ENCODE measurements at regions not wholly inside any gene's neighbourhood (a gene's known extent, or its start where the extent isn't known, plus 50 kb on each side); places are given as distances from the start of the nearest gene placed in this dataset.

DNA sequence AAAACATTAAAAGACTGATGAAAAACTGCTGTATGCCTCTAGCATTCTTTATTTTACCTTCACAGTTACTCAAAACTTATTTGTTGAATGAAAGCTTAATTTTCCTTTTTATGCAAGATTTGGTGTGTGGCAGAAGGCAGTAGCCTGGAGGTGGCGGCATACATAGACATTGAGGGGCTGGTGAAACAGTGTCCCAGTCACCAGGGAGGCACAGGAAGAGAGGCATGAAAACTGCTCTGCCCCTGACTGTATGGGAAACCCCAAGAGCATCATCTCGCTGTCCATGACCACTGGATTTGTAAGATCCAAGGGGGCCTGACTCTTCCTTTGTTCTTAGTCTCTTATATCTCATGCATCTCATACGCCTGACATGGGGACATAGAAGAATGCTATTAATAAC lies 493.7 kb upstream of the GOLIM4 start:
- Histone ChIP-seq H3K9me3 (no peaks in the 10 kb centered on the region), H3K27me3 (no peaks in the 10 kb centered on the region), H3K36me3 (no peaks in the 10 kb centered on the region), H3K4me1 (no peaks in the 10 kb centered on the region), H3K27ac (no peak overlapping the region), H3K4me3 (replicated peaks in 1 of 3) (no peak overlapping the region)
- WGBS, 2 donors = 83% methylated on average over 3 of the region's 3 CpGs
- intact Hi-C loops (cut with DNase I) = no loop called here
- no peak for TF ChIP-seq POLR2A (IDR thresholded peaks at IDR 0.05)
- TF ChIP-seq, protein P1, sequence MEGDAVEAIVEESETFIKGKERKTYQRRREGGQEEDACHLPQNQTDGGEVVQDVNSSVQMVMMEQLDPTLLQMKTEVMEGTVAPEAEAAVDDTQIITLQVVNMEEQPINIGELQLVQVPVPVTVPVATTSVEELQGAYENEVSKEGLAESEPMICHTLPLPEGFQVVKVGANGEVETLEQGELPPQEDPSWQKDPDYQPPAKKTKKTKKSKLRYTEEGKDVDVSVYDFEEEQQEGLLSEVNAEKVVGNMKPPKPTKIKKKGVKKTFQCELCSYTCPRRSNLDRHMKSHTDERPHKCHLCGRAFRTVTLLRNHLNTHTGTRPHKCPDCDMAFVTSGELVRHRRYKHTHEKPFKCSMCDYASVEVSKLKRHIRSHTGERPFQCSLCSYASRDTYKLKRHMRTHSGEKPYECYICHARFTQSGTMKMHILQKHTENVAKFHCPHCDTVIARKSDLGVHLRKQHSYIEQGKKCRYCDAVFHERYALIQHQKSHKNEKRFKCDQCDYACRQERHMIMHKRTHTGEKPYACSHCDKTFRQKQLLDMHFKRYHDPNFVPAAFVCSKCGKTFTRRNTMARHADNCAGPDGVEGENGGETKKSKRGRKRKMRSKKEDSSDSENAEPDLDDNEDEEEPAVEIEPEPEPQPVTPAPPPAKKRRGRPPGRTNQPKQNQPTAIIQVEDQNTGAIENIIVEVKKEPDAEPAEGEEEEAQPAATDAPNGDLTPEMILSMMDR (IDR thresholded peaks at IDR 0.05) = no peak
- DNase-seq = no peak

DNA sequence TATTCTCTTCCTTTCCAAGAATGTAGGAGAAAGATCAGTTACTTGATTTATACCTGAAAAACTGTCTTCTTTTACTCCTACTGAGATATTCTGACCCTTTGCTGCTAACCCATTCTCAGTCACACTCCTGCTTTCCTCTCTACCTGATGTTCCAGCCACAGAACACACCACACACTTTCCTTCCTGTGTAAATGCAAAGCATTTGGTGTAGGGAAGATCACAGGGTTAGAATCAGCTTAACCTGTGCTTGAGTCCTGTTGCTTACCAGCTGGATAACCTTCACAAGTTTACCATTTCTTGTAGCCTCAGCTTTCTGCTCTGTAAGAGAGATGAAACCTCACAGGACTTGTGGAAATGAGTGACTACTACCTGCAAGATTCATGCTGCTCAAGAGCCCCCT lies 489.8 kb upstream of the GOLIM4 start:
- no peaks in the 10 kb centered on the region for H3K9me3 ChIP-seq
- H3K27me3 ChIP-seq = no peaks in the 10 kb centered on the region
- intact Hi-C loops (cut with DNase I) = no loop called here
- H3K4me1 ChIP-seq = peaks cover 0 to 8% of the 10 kb centered on the region in 2 donors
- H3K27ac ChIP-seq = no peak overlapping the region
- DNase-seq = no peak
- no peaks in the 10 kb centered on the region for H3K36me3 ChIP-seq
- no peak overlapping the region for H3K4me3 ChIP-seq (replicated peaks in 1 of 3)
- no peak for TF ChIP-seq POLR2A (IDR thresholded peaks at IDR 0.05)
- TF ChIP-seq, protein P1 (IDR thresholded peaks at IDR 0.05) = no peak

DNA sequence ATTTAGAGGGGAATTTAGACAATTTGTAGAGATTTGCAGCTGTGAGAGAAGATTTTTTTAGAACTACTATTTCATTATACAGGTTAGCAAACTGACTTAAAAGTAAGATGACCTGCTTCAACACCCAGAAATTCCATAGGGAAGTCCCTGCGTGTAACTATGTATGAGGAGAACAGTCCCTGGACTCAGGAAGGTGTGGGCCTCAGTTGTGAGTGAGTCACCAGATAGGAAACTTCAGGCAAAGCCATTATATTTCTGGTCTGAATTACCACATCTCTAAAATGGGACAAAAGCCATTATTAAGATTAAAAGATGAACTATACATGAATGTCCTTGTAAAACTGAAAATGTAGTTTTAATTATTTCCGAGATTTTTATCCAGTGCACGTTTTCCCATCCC lies 488.3 kb upstream of the GOLIM4 start:
- no peaks in the 10 kb centered on the region for H3K9me3 ChIP-seq
- DNase-seq = no peak
- no peaks in the 10 kb centered on the region for H3K27me3 ChIP-seq
- H3K36me3 ChIP-seq = no peaks in the 10 kb centered on the region
- TF ChIP-seq POLR2A (IDR thresholded peaks at IDR 0.05) = no peak
- TF ChIP-seq, protein P1 (IDR thresholded peaks at IDR 0.05) = no peak
- peaks cover 0 to 8% of the 10 kb centered on the region in 2 donors for H3K4me1 ChIP-seq
- no peak overlapping the region for H3K4me3 ChIP-seq (replicated peaks in 1 of 3)
- 85 to 90% methylated on average over 3 of the region's 3 CpGs for WGBS, 2 donors
- intact Hi-C loops (cut with DNase I) = no loop called here
- H3K27ac ChIP-seq = no peak overlapping the region

DNA sequence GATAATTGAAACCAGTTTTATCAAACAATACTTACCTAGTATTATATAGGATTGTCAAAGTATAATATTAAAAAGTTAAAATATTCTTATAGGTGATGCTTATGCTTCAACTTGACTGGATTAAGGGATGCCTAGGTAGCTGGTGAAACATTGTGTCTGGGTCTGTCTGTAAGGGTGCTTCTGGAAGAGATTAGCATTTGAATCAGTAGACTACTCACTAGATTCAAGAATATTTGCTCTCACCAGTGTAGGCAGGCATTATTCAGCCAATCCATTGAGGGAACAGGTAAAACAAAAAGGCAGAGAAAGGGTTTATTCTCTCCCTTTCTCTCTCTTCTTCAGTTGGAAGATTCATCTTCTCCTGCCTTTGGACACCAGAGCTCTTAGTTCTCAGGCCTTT lies 486.8 kb upstream of the GOLIM4 start:
- no peak for DNase-seq
- peaks cover 0 to 8% of the 10 kb centered on the region in 2 donors for H3K4me1 ChIP-seq
- no peaks in the 10 kb centered on the region for H3K27me3 ChIP-seq
- TF ChIP-seq, protein P1 (IDR thresholded peaks at IDR 0.05) = no peak
- no peak for TF ChIP-seq POLR2A (IDR thresholded peaks at IDR 0.05)
- H3K27ac ChIP-seq = no peak overlapping the region
- intact Hi-C loops (cut with DNase I) = no loop called here
- H3K36me3 ChIP-seq = no peaks in the 10 kb centered on the region
- no peaks in the 10 kb centered on the region for H3K9me3 ChIP-seq
- H3K4me3 ChIP-seq (replicated peaks in 1 of 3) = no peak overlapping the region

DNA sequence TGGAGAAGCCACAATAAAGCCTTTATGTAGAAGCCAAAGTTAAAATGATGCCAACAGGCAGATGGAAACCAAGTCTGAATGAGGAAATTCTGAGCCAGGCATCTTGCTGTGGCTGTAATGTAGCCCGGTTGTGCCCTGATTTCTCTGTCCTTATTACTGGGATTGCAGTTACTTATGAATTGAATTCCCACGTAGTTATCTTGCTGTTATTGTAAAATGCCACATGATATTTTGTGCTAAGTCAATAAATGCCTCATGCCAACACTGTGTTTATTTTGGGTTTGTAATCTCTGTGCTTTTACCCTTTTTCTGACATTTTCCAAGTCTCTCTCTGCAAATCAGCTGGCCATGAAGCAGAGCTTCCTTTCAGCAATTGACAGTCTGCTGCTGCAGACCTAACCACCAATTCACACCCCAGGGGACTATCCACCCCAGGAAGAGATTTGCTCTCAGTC lies 486.1 kb upstream of the GOLIM4 start:
- WGBS, 2 donors = 17 to 43% methylated on average over 2 of the region's 2 CpGs
- Histone ChIP-seq H3K4me1 (peaks cover 0 to 15% of the 10 kb centered on the region in 2 donors), H3K36me3 (no peaks in the 10 kb centered on the region), H3K27ac (no peak overlapping the region), H3K4me3 (replicated peaks in 1 of 3) (no peak overlapping the region), H3K9me3 (no peaks in the 10 kb centered on the region), H3K27me3 (no peaks in the 10 kb centered on the region)
- intact Hi-C loops (cut with DNase I) = no loop called here
- DNase-seq = no peak
- no peak for TF ChIP-seq POLR2A (IDR thresholded peaks at IDR 0.05)
- TF ChIP-seq, protein P1 (IDR thresholded peaks at IDR 0.05) = no peak

Data from thyroid gland (tissue), 4 donors.